PFSK-1 (cell line): ENCODE measurements at regions not wholly inside any gene's neighbourhood (a gene's known extent, or its start where the extent isn't known, plus 50 kb on each side); places are given as distances from the start of the nearest gene placed in this dataset.

Experiments
- FOXP2 ChIP-seq: optimal IDR thresholded peaks from 2 replicates; pipeline ENCODE3; 2011; ENCODE audit warnings: borderline replicate concordance, control low read depth, inconsistent platforms; ENCODE audit not compliant: insufficient read depth; ENCODE audit errors: extremely low read length, extremely low read depth
- POLR2AphosphoS5 ChIP-seq: IDR thresholded peaks from 2 replicates; pipeline ENCODE4 v1.6.1; 2012; ENCODE audit warnings: low read depth, mild to moderate bottlenecking, control low read depth, low read length, moderate library complexity
- SIN3A ChIP-seq: IDR thresholded peaks from 2 replicates; pipeline ENCODE4 v1.6.1; 2012; ENCODE audit warnings: mild to moderate bottlenecking, low read length, moderate library complexity, borderline replicate concordance; ENCODE audit not compliant: insufficient read depth
- TAF1 ChIP-seq: IDR thresholded peaks from 2 replicates; pipeline ENCODE4 v1.6.1; 2012; ENCODE audit warnings: low read length, control low read depth, borderline replicate concordance; ENCODE audit not compliant: insufficient read depth
- TF ChIP-seq, protein P1 (sequence below), 2 experiments: IDR thresholded peaks; 2 replicates each; pipeline versions ENCODE4 v1.6.1 to v1.8.0; 2011 to 2012; ENCODE audit warnings: low read depth in 2 of 2, low read length in 2 of 2, control low read depth in 1 of 2, inconsistent platforms in 1 of 2, mild to moderate bottlenecking in 1 of 2, moderate library complexity in 1 of 2; ENCODE audit not compliant: insufficient read depth in 1 of 2

DNA sequence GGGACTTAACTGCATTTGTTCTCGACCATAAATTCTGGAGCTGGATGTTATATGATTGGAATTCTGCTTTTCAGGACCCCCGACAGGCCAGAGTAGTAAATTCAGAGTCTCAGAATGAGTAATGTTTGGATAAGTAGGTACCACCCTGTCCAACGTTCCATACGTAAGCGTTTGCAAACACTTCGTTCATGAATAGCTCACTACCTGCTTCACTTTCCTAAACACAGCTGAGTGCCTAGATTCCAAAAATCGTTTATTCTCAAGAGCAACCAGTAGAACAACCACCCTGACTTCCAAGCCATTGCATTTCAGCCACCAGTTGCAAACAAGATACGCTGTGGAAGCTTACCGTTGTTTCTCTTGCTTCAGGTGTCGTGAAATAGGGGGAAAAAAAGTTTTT, 101.3 kb upstream of the DMRT1 start:
- TF ChIP-seq, protein P1, sequence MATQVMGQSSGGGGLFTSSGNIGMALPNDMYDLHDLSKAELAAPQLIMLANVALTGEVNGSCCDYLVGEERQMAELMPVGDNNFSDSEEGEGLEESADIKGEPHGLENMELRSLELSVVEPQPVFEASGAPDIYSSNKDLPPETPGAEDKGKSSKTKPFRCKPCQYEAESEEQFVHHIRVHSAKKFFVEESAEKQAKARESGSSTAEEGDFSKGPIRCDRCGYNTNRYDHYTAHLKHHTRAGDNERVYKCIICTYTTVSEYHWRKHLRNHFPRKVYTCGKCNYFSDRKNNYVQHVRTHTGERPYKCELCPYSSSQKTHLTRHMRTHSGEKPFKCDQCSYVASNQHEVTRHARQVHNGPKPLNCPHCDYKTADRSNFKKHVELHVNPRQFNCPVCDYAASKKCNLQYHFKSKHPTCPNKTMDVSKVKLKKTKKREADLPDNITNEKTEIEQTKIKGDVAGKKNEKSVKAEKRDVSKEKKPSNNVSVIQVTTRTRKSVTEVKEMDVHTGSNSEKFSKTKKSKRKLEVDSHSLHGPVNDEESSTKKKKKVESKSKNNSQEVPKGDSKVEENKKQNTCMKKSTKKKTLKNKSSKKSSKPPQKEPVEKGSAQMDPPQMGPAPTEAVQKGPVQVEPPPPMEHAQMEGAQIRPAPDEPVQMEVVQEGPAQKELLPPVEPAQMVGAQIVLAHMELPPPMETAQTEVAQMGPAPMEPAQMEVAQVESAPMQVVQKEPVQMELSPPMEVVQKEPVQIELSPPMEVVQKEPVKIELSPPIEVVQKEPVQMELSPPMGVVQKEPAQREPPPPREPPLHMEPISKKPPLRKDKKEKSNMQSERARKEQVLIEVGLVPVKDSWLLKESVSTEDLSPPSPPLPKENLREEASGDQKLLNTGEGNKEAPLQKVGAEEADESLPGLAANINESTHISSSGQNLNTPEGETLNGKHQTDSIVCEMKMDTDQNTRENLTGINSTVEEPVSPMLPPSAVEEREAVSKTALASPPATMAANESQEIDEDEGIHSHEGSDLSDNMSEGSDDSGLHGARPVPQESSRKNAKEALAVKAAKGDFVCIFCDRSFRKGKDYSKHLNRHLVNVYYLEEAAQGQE (IDR thresholded peaks at IDR 0.05; ENCODE audit: insufficient read depth in 1 of 2, low read depth in 2 of 2, low read length in 2 of 2) = no peak

DNA sequence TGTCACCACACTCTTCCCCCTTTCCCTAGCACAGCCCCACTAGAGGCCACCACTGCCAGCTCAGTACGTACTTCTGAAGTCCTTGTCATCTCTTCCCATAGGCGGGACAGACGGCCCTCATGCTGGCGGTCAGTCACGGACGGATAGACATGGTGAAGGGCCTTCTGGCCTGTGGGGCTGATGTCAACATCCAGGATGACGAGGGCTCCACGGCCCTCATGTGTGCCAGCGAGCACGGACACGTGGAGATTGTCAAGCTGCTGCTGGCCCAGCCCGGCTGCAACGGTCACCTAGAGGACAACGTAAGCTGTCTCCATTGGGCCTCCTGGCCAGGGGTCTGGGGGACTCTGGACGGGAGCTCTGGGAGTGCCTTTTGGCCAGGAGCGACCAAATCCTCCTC, 99.4 kb upstream of the DMRT1 start:
- TF ChIP-seq SIN3A (no peak), FOXP2 (no peak), POLR2AphosphoS5 (no peak), TAF1 (no peak)
- TF ChIP-seq, protein P1 (IDR thresholded peaks at IDR 0.05; ENCODE audit: insufficient read depth in 1 of 2, low read depth in 2 of 2, low read length in 2 of 2) = no peak

DNA sequence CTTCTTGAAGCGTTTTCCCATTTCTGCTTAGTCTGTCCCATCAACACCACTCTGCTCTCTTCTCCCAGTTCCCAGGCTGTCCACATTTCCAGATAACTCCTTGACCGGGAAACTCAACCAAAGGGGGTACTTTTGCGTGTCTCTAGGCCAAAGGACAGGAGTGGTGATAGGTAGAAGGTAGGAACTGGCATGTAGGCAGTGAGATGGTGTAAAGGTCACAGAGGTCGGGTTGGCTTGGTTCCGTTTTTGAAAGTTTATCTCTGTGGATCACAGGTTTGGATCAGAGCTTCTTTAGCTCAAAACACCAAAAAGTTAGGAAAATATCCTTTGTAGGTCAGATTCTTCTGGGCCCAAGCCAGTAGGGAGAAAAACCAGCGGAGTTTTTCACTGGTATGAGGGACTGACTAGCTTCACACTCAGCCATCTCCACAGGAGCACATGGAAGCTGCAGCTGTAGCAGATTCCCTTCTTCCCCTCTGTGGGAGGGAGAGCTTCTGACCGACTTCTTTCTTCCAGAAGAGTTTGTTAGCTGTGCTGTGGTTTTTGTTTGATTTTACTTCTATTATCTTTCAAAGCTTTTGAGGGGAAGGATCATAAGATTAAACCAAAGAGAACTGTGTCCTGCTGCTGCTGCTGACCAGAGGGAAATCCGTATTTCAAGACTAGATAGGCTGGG, 98.4 kb upstream of the DMRT1 start:
- TF ChIP-seq FOXP2 (no peak), TAF1 (no peak), POLR2AphosphoS5 (no peak), SIN3A (no peak)
- TF ChIP-seq, protein P1 (IDR thresholded peaks at IDR 0.05; ENCODE audit: insufficient read depth in 1 of 2, low read depth in 2 of 2, low read length in 2 of 2) = no peak

DNA sequence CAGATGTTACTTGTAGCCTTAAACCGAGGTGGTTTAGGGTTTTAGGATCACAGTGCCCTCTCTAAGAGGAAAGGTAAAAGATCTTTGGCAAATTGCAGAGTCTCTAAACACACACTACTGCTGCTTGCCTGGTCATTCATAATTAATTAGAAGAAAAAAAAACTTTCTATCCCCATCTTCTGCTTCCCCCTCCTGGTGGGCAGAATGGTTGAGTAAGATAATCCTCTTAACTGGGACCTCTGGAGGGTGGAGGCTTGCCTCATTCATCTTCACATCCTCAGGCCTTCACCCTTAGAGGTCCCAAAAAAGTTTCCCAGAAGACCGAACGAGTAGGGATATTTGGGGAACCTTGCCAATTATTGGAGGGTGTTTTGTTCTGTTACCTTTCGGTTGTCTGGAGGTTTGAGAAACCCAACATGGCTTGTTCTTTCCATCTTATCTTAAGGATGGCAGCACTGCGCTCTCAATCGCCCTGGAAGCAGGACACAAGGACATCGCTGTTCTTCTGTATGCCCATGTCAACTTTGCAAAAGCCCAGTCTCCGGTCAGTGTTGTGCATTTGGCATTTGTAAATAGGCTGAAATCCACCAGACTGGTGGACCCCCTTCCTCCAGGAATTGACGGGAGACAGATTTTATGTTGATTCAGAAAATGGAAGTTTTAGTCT, 97.3 kb upstream of the DMRT1 start:
- no peak for TF ChIP-seq FOXP2
- no peak for TF ChIP-seq SIN3A
- TF ChIP-seq TAF1 = no peak
- no peak for TF ChIP-seq POLR2AphosphoS5
- TF ChIP-seq, protein P1 (IDR thresholded peaks at IDR 0.05; ENCODE audit: insufficient read depth in 1 of 2, low read depth in 2 of 2, low read length in 2 of 2) = no peak
